Skeletal muscle cell (primary cell): ENCODE measurements at regions not wholly inside any gene's neighbourhood (a gene's known extent, or its start where the extent isn't known, plus 50 kb on each side); places are given as distances from the start of the nearest gene placed in this dataset.
"Not testable (repeated sequence)": the region's sequence is repeated elsewhere in the genome, so short reads cannot be mapped to it uniquely, and the experiment has no call there.

ENCODE experiments used
- DNase-seq: peaks from one replicate; pipeline ENCODE4 v3.0.0-alpha.2; 2010; ENCODE audit warnings: low read depth
- H3K4me3 ChIP-seq: 2 replicates; pipeline ENCODE4 v1.5.1; 2011; ENCODE audit warnings: low read depth, mild to moderate bottlenecking, control low read depth, low read length, moderate library complexity

DNA sequence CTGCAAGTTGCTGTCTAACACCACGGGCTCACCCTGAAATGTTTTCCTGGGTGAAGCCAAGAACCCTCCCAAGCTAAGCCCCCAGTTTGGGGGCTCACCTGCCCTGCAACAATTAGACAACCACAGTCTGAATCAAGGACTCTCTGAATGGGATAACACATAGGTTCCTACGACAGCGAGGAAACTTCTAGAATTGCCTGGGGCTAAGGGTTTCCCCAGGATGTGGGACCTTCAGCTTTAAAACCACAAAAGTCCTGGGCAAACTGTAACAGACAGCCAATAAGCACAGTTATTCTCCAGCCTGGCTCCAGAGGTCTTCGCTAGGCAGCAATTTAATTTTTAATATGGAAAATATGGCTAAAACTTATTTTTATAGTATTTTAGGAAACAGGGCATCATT lies 162.6 kb downstream of the PRKX start:
- H3K4me3 ChIP-seq: no peak overlapping the region
- DNase-seq: no peak

DNA sequence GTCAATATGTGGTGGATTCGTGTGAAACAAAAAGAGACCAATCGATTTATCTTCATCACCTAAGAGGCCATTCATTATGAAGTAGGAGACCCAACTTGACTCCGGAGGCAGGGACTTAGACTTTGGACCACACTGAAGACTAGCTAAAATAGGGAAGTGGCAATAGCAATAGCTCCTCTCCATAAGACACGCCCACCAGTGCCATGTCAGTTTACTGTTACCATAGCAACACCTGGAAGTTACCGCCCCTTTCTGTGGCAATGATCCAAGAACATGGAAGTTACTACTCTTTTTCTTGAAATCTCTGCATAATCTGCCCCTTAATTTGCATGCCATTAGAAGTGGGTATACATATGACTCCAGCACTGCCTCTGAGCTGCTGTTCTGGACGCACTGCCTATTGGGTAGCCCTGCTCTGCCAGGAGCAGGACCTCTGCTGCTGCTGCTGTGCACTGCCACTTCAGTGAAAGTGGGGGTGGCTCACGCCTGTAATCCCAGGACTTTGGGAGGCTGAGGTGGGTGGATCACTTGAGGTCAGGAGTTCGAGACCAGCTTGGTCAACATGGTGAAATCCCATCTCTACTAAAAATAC lies 163.2 kb downstream of the PRKX start:
- no peak for DNase-seq
- H3K4me3 ChIP-seq: no peak overlapping the region

DNA sequence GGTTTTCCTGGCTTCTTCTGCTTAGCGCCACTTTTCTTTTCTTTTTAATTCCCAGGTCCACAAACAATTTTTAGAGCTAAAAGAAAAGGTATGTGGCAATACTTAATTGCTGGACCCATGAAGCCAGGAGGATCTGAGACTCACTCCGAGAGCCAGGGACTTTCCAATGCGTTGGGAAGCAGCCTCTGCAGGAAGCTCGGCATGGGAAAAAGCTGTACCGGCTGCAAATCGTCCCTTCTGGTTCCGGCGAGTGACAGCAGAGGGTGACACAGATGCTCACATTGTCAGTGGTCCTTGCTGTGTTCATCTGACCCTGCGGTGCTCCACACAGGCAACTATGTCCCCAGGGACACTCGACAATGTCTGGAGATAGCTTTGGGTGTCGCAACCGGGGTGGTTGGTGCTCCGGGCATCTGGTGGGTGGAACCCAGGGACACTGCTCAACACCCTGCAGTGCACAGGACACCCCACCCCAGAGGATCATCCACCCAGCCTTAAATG lies 164.0 kb downstream of the PRKX start:
- no peak for DNase-seq
- H3K4me3 ChIP-seq: peak overlapping the region; percentile 21

DNA sequence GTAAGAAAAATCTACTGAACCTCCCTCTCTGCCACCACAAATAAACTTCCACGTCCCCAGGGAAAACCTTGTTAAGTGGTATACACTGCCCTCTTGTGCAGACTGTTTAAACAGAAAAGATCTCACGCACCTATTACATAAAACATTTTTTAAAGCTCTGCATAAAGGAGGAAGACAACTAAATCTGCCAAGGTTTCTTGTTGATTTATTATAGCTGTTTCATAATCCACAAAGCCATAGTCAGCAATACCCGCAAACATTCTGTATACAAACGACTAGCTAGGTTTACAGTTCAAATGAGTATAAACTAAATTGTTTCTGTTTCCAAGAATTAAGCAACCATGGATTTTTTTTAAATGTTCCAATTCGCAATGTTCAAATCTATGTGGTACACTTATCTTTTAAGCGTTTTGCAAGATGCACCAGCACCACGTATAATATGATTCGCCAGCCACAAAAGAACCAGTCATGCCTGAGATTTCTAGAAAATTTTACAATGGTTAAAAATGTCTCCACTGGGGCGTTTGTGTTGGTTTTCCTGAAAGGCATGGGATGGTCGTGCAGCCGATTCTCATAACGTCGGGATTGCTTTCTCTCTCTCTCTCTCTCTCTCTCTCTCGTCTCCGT lies 164.6 kb downstream of the PRKX start:
- peak overlapping the region; percentile 21 for H3K4me3 ChIP-seq
- peak; percentile 49 for DNase-seq

GRCh38 chrX:3545901-3546300 lies 167.5 kb downstream of the PRKX start:
- no peak for DNase-seq
- H3K4me3 ChIP-seq: no peak overlapping the region

DNA sequence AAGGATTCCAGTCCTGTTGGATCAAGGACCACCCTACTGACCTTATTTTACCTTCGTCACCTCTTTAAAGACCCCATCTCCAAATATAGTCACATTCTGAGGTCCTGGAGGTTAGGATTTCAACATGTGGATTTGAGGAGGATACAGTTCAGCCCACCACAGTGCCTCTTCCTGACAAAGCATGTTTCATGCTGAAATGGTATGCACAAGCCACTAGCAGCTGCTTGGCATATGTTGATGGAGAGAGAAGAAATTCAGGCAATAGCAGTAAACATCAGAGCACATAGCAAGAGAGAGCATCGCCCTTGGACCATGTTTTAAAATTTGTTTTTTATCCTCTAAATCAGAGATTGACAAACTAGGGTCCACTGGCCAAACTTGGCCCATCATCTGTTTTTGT lies 172.1 kb downstream of the PRKX start:
- DNase-seq: no peak
- H3K4me3 ChIP-seq: no peak overlapping the region

GRCh38 chrX:3540105-3540504 lies 173.3 kb downstream of the PRKX start:
- DNase-seq: no peak

DNA sequence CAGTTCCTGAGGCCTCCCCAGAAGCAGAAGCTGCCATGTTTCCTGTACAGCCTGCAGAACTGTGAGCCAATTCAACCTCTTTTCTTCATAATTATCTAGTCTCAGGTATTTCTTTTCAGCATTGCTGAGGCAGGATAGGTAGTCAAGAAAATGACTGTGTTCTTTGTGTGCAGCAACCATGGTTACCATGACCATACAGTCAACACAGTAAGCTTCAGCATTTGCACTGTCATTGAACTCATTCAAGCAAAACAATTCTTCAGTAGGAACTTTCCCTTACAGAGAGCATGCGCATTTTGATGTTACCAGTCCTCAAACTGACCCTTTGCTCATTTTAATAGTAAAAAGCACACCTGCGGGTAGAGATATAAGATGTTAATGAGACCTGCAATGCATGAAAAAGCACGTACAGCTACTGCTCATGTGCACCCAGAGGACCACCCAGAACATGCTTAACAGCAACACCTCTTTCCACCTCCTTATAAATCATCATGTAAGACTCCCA lies 180.8 kb downstream of the PRKX start:
- H3K4me3 ChIP-seq: no peak overlapping the region
- DNase-seq: no peak

More at GRCh38 chrX:3540105-3540504, 173.3 kb downstream of the PRKX start:
- H3K4me3 ChIP-seq: no peak overlapping the region

GRCh38 chrX:3531435-3531834 lies 182.0 kb downstream of the PRKX start:
- not testable (repeated sequence) for DNase-seq, H3K4me3 ChIP-seq

DNA sequence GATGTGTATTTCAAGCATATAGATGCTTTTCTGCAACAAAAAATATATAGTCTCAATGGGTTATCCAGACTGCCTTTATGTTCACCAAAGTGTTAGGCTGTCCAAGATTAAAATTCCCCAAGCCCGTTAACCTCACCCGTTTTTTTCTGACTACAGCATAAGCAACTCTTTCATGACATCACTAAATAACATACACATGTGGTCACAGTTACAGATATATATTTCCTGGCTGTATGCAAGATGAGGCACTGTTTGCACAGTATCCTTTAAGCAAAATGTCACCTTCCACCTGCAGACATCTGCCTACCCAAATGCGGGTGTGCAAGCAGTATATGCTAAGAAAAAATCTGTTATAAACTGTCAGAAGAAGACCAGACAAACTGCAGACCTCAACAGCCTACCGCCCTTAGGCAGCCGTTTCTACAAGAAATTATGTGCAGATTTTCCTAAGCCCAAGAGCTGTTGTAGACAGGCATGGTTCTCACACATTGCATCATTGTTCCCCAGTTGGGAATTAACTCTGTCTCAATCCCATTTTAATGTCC lies 183.1 kb upstream of the MXRA5 start:
- H3K4me3 ChIP-seq: no peak overlapping the region
- DNase-seq: no peak

DNA sequence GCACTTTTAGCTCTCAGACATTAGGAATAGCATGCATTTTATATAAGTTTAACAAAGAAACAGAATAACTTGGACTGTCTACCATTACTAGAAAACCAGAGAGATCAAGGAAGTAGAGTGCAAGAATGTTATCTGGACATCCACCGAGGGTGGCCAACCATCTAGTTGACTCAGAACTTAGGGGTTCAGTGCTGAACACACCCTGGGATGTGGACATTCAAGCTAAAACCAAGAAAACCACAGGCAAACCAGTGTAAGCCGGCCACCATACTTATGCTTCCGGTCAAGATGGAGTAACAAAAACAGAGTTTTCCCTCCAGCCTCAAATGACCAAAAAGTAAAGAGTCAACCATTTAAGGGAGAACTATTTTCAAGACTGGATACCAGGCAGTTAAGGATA lies 181.4 kb upstream of the MXRA5 start:
- H3K4me3 ChIP-seq: no peak overlapping the region
- no peak for DNase-seq

DNA sequence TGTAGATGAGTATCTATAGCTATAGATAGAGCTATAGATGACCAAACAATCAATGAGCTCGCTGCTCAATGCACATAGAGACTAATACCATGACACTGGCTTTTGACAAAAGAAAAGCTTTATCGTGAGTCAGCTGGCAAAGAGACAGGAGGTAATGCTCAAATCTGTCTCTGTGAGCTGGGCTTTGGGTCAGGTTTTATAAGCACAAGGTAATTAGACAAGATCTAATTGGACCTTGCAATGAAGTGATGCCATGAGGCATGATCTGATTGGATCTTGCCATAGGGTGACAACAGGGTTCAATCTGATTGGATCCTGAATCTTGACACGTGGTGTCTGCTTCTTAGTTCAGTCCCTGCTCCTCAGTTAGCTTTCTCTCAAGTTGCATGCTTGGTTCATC lies 180.7 kb upstream of the MXRA5 start:
- H3K4me3 ChIP-seq: no peak overlapping the region
- DNase-seq: no peak

DNA sequence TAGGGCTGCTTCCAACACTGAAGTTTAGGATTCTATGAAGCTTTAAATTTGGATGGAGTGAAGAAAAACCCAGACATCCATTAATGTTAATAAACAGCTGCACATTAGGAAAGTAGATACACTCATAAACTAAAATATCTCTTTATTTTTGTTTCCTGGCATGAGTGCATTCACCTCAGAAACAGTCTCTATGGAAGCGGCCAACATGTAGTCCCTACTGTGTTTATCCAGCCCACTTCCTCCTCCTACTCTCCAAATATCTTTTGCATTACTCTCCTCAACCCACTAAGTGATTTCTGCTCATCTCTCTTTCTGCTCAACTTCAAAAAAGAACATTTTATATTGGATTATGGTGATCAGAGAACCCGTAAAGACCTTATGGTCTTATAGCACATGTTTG lies 180.3 kb upstream of the MXRA5 start:
- no peak for DNase-seq
- H3K4me3 ChIP-seq: no peak overlapping the region

DNA sequence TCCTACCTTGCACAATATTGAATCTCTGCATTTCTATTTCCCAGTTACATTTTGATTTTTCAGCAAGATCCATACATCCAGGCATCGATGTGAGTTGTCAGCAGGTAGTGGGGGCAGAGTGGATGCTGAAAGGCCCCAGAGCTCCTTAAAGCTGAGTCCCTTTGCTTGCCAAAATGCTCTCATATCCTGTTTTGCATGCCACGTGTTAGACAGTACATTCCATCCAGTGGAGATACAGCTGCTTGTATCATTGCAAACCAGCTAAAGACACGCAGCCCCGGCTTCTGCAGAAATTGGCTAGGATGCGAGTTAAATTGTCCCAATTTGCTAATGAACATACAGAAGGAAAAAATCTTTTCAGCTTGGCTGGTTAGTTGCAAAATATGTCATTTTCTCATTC lies 179.6 kb upstream of the MXRA5 start:
- H3K4me3 ChIP-seq: no peak overlapping the region
- peak; percentile 43 for DNase-seq

DNA sequence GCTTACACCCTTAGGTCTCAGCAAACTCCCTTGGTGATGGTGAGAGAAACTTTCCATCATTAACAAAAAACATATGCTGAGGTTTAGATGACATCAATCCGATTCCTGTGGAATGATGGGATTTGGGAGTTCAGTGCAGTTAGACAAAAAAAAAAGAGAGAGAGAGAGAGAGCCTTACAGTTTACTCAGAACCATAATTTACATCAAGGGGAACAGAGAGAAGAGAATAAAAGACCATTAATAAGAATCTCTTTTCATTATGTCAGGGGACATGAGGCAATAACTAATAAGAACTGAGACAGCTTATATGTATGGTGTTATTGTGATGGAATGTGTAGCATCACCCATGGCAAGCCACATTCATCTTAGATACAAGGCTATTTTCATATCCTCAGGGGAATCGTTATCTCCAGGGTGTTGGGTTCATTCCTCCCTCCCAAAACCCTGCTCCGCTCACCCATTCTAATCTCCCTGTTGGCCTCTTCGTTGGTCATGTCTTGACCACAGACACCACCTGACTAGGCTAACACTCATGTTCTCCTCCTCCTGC lies 175.7 kb upstream of the MXRA5 start:
- no peak overlapping the region for H3K4me3 ChIP-seq
- DNase-seq: peak; percentile 58

DNA sequence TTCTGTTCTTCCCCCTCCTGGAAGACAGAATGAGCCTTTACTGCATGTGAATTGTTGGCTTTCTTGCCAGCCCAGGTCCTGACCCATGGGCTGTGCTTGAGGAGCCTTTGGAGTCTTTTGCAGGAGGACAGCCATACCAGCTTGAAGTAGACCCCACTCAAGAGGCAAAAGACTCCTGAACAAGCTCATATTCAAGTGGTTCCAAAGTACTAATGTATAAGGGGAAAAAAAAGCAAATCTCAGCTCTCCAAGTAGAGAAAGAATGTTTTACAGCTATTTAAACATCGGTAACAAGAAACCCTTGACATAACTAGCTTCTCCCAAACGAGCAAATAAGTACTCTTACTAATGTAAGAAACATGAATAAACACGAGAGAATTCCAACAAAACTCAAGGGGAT lies 174.9 kb upstream of the MXRA5 start:
- no peak for DNase-seq
- no peak overlapping the region for H3K4me3 ChIP-seq

DNA sequence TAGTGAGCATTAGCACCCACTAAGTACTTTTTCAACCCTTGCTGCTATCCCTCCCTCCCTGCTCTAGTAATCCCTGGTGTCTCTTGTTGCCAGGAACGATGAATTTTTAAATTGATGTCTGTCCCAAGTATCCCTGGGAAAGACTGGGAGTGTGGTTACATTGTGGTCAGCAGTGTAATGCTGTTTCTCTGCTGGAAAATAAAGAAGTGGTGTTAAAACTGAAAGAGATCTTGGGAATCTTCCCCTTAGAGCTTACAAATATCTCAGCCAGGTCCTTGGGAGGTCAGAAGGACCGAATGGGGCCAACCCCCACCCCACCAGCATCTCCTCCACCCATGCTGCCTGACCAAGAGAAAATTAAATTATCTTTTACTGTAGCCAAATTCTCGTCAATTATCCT lies 174.5 kb upstream of the MXRA5 start:
- no peak for DNase-seq
- no peak overlapping the region for H3K4me3 ChIP-seq

GRCh38 chrX:3520458-3520857 lies 174.0 kb upstream of the MXRA5 start:
- no peak for DNase-seq
- no peak overlapping the region for H3K4me3 ChIP-seq

DNA sequence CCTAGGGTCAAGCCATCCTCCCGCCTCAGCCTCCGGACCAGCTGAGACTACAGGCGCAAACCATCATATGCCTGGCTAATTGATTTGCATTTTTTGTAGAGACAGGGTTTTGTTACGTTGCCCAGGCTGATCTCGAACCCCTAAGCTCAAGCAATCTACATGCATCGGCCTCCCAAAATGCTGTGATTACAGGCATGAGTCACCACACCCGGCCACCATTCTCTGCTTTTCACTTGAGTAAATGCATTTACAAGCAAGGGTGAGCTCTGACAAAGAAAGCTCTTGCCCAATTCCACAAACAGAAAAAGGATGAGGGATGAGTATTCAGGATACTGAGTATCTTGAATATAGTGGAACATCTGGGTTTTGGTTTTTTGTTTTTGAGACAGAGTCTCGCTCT lies 172.9 kb upstream of the MXRA5 start:
- not testable (repeated sequence) for DNase-seq, H3K4me3 ChIP-seq

DNA sequence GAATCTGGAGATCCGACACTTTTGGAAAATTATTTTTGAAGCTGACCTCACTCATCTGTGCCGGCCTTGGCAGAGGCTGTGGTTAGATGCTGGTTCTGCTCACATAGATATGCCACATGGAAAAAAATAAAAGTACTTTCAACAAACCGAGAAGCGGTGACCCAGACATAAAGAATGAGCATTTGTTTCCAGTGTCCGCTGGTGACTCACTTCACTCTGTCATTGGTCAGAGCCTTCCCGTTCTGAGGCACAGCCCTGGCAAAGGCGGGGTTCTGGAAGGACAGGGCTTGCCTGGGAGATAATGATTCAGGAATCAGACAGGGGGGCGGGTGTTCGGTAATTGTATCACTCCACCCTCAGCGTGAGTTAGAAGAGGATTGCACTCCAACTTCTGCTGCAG lies 172.4 kb upstream of the MXRA5 start:
- no peak overlapping the region for H3K4me3 ChIP-seq
- peak; percentile 79 for DNase-seq
